GM18868 (cell line): ENCODE measurements at regions not wholly inside any gene's neighbourhood (a gene's known extent, or its start where the extent isn't known, plus 50 kb on each side); places are given as distances from the start of the nearest gene placed in this dataset.

Experiments used
- ATAC-seq: cut with Tn5 transposase; IDR thresholded peaks from one replicate; pipeline ENCODE4 v1.9.1; 2021; ENCODE audit warnings: mild to moderate bottlenecking, moderate library complexity; ENCODE audit not compliant: unreplicated experiment

DNA sequence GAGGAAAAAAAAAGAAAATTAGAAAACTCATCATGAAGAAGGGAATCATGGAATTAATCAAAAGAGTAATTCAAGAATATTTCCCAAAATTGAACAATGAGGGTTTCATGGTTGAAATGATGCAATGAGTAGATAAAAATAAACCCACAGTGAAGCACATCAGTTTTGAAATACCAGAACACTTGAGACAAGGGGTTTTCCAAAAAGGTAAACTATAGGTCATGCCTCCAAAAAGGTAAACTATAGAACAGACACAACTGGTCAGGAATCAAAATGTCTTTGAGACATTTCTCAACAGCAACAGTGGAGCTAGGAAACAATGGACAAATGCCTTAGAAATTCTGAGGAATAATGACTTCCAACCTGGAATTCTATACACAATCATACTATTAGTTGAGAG is 60.2 kb upstream of the PCSK5 start:
- ATAC-seq: peak; percentile 87

DNA sequence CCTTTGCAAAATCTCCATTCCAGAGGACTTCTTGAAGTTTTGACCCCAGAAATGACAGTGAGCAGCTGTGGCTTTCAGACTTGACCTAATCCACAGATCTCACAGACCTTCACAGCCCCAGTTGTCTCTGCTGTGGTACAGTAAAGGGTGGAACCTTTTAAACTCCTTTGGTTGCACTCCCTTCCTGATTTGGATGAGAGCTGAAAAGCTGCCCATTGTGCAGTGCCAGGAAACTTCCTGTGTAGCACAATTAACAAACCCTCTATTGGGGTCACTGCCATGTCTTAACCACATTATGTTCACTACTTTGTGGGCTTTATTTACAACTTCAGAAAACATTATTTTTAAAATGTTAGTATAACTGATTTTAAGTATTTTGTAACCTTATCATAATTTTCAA is 56.7 kb upstream of the PCSK5 start:
- ATAC-seq: no peak

DNA sequence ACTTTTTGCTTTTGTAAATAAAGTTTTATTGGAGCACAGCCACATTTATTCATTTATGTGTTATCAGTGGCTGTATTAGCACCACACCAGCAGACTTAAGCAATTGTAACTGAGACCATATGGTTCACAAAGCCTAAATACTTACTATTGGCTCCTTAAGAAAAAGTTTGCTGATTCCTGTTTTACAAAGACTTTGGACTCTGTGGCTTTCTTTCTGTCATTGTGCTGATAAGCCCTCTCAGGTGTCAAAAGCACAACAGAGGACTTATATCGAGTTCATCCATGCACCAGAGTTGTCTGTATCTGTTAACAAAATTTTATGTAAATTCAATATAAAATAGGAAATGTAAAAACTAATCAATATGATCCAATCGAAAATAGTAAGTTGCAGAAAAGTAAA is 55.6 kb upstream of the PCSK5 start:
- ATAC-seq: no peak
